HepG2 (cell line): ENCODE measurements at regions not wholly inside any gene's neighbourhood (a gene's known extent, or its start where the extent isn't known, plus 50 kb on each side); places are given as distances from the start of the nearest gene placed in this dataset.

ENCODE experiments used
- AGO2 ChIP-seq: fragments of 200-400 bp; formaldehyde crosslinking; optimal IDR thresholded peaks from 2 replicates; pipeline ENCODE3; 2017; ENCODE audit warnings: mild to moderate bottlenecking, low read depth, low read length, moderate library complexity
- EEA1 ChIP-seq: sonication (generic); formaldehyde crosslinking; IDR thresholded peaks from 2 replicates; pipeline ENCODE4 v1.5.1; 2020; ENCODE audit warnings: mild to moderate bottlenecking, missing genetic modification reagents, borderline replicate concordance
- GTF2F1 ChIP-seq: fragments of 150-350 bp; IDR thresholded peaks from 2 replicates; pipeline ENCODE4 v1.6.1; 2014; ENCODE audit warnings: low read length
- PCBP1 ChIP-seq: fragments of 200-400 bp; formaldehyde crosslinking; IDR thresholded peaks from 2 replicates; pipeline ENCODE4 v1.6.1; 2017; ENCODE audit warnings: mild to moderate bottlenecking, low read depth, low read length, borderline replicate concordance
- RELA ChIP-seq: sonication (generic); formaldehyde crosslinking; IDR thresholded peaks from 2 replicates; pipeline ENCODE4 v1.4.0; 2020; ENCODE audit warnings: missing genetic modification reagents
- ZMYM4 ChIP-seq: sonication (generic); formaldehyde crosslinking; IDR thresholded peaks from 2 replicates; pipeline ENCODE4 v1.8.1; 2023; ENCODE audit warnings: mild to moderate bottlenecking, missing genetic modification reagents
- TF ChIP-seq, protein P1 (sequence below), 2 experiments: fragments of 450-650 bp in 1 of 2; sonication (generic) in 1 of 2; formaldehyde crosslinking in 1 of 2; IDR thresholded peaks; 2 replicates each; pipeline versions ENCODE4 v1.6.1 to v1.8.0; 2016 to 2022; ENCODE audit warnings: antibody characterized with exemption in 1 of 2, mild to moderate bottlenecking in 1 of 2, missing genetic modification reagents in 1 of 2
- TF ChIP-seq, protein P2 (sequence below): sonication (generic); formaldehyde crosslinking; IDR thresholded peaks from 2 replicates; pipeline ENCODE4 v1.4.0; 2020; ENCODE audit warnings: mild to moderate bottlenecking, missing genetic modification reagents
- TF ChIP-seq, protein P3 (sequence below): sonication (generic); formaldehyde crosslinking; IDR thresholded peaks from 2 replicates; pipeline ENCODE4 v1.4.0; 2020; ENCODE audit warnings: missing genetic modification reagents, borderline replicate concordance
- TF ChIP-seq, protein P4 (sequence below): sonication (generic); formaldehyde crosslinking; IDR thresholded peaks from 2 replicates; pipeline ENCODE4 v1.4.0; 2020; ENCODE audit warnings: missing genetic modification reagents
- TF ChIP-seq, protein P5 (sequence below): sonication (generic); formaldehyde crosslinking; IDR thresholded peaks from 2 replicates; pipeline ENCODE4 v1.4.0; 2020; ENCODE audit warnings: low read depth, mild to moderate bottlenecking, missing genetic modification reagents
- TF ChIP-seq, protein P6 (sequence below): sonication (generic); formaldehyde crosslinking; IDR thresholded peaks from 2 replicates; pipeline ENCODE4 v1.5.0; 2020; ENCODE audit warnings: missing genetic modification reagents

DNA sequence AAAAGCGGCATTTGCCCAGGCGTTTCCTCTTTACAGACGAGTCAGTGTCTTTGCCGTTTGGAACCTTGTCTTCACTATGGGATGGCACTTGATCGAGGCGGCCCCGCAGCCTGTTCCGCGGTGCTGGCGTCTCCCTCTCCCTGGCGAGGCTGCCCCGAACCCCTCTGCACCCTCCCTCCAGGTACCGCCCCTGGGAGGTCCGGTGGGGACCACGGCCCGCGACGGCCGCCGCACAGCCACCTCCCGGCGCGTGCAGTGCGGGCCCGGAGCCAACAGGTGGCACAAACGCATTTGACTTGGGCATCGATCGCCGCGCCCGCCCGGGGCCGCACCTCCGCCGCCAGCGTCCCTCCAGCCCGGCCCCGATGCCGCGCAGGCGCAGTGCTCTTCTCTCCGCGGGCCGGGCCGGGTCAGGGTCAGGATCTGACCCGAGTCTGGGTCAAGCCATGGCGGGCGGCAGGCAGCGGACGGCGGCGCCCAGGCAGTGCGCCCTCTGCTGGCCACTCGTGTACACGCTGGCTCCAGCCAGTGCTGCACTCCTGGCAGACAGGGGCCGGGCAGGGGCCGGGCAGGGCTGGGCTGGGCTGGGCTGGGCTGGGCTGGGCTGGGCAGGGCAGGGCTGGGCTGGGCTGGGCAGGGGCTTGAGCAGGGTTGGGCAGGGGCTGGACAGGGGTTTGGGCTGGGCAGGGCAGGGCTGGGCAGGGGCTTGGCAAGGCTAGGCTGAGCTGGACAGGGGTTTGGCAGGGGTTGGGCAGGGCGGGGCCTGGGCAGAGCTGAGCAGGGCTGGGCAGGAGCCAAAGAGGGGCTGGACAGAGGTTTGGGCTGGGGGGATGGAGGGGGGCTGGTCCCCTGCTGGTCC, 155.8 kb upstream of the IRX4 start (continued):
- TF ChIP-seq, protein P1, sequence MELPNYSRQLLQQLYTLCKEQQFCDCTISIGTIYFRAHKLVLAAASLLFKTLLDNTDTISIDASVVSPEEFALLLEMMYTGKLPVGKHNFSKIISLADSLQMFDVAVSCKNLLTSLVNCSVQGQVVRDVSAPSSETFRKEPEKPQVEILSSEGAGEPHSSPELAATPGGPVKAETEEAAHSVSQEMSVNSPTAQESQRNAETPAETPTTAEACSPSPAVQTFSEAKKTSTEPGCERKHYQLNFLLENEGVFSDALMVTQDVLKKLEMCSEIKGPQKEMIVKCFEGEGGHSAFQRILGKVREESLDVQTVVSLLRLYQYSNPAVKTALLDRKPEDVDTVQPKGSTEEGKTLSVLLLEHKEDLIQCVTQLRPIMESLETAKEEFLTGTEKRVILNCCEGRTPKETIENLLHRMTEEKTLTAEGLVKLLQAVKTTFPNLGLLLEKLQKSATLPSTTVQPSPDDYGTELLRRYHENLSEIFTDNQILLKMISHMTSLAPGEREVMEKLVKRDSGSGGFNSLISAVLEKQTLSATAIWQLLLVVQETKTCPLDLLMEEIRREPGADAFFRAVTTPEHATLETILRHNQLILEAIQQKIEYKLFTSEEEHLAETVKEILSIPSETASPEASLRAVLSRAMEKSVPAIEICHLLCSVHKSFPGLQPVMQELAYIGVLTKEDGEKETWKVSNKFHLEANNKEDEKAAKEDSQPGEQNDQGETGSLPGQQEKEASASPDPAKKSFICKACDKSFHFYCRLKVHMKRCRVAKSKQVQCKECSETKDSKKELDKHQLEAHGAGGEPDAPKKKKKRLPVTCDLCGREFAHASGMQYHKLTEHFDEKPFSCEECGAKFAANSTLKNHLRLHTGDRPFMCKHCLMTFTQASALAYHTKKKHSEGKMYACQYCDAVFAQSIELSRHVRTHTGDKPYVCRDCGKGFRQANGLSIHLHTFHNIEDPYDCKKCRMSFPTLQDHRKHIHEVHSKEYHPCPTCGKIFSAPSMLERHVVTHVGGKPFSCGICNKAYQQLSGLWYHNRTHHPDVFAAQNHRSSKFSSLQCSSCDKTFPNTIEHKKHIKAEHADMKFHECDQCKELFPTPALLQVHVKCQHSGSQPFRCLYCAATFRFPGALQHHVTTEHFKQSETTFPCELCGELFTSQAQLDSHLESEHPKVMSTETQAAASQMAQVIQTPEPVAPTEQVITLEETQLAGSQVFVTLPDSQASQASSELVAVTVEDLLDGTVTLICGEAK (IDR thresholded peaks at IDR 0.05), result no peak
- TF ChIP-seq, protein P1 (CRISPR knock-in tag; IDR thresholded peaks at IDR 0.05), result no peak
- TF ChIP-seq, protein P2, sequence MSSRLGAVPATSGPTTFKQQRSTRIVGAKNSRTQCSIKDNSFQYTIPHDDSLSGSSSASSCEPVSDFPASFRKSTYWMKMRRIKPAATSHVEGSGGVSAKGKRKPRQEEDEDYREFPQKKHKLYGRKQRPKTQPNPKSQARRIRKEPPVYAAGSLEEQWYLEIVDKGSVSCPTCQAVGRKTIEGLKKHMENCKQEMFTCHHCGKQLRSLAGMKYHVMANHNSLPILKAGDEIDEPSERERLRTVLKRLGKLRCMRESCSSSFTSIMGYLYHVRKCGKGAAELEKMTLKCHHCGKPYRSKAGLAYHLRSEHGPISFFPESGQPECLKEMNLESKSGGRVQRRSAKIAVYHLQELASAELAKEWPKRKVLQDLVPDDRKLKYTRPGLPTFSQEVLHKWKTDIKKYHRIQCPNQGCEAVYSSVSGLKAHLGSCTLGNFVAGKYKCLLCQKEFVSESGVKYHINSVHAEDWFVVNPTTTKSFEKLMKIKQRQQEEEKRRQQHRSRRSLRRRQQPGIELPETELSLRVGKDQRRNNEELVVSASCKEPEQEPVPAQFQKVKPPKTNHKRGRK (CRISPR knock-in tag), result no peak
- no peak for TF ChIP-seq RELA (CRISPR knock-in tag)
- TF ChIP-seq, protein P3, sequence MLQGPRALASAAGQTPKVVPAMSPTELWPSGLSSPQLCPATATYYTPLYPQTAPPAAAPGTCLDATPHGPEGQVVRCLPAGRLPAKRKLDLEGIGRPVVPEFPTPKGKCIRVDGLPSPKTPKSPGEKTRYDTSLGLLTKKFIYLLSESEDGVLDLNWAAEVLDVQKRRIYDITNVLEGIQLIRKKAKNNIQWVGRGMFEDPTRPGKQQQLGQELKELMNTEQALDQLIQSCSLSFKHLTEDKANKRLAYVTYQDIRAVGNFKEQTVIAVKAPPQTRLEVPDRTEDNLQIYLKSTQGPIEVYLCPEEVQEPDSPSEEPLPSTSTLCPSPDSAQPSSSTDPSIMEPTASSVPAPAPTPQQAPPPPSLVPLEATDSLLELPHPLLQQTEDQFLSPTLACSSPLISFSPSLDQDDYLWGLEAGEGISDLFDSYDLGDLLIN (CRISPR knock-in tag), result no peak
- TF ChIP-seq, protein P4, sequence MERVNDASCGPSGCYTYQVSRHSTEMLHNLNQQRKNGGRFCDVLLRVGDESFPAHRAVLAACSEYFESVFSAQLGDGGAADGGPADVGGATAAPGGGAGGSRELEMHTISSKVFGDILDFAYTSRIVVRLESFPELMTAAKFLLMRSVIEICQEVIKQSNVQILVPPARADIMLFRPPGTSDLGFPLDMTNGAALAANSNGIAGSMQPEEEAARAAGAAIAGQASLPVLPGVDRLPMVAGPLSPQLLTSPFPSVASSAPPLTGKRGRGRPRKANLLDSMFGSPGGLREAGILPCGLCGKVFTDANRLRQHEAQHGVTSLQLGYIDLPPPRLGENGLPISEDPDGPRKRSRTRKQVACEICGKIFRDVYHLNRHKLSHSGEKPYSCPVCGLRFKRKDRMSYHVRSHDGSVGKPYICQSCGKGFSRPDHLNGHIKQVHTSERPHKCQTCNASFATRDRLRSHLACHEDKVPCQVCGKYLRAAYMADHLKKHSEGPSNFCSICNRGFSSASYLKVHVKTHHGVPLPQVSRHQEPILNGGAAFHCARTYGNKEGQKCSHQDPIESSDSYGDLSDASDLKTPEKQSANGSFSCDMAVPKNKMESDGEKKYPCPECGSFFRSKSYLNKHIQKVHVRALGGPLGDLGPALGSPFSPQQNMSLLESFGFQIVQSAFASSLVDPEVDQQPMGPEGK (CRISPR knock-in tag), result no peak
- no peak for TF ChIP-seq EEA1
- TF ChIP-seq, protein P5, sequence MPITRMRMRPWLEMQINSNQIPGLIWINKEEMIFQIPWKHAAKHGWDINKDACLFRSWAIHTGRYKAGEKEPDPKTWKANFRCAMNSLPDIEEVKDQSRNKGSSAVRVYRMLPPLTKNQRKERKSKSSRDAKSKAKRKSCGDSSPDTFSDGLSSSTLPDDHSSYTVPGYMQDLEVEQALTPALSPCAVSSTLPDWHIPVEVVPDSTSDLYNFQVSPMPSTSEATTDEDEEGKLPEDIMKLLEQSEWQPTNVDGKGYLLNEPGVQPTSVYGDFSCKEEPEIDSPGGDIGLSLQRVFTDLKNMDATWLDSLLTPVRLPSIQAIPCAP, result no peak
- TF ChIP-seq PCBP1, result no peak
- no peak for TF ChIP-seq AGO2
- TF ChIP-seq, protein P6, sequence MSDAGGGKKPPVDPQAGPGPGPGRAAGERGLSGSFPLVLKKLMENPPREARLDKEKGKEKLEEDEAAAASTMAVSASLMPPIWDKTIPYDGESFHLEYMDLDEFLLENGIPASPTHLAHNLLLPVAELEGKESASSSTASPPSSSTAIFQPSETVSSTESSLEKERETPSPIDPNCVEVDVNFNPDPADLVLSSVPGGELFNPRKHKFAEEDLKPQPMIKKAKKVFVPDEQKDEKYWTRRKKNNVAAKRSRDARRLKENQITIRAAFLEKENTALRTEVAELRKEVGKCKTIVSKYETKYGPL, result no peak
- no peak for TF ChIP-seq GTF2F1
- TF ChIP-seq ZMYM4, result peak; percentile 84
